Mesenchymal stem cell (in vitro differentiated cells and primary cell): ENCODE measurements at regions not wholly inside any gene's neighbourhood (a gene's known extent, or its start where the extent isn't known, plus 50 kb on each side); places are given as distances from the start of the nearest gene placed in this dataset.

ENCODE experiments used
- DNase-seq: peaks from one replicate; pipeline ENCODE4 v3.0.0-alpha.2; 2013
- H2AFZ ChIP-seq: one replicate; pipeline ENCODE4 v1.6.1; 2013; ENCODE audit warnings: low read depth, mild to moderate bottlenecking, control low read depth, inconsistent platforms, low read length, moderate library complexity
- H2AK5ac ChIP-seq: 2 replicates; pipeline ENCODE4 v1.6.1; 2013; ENCODE audit warnings: low read length, moderate library complexity, mild to moderate bottlenecking, inconsistent platforms; ENCODE audit not compliant: severe bottlenecking
- H2BK120ac ChIP-seq: one replicate; pipeline ENCODE4 v1.6.1; 2013; ENCODE audit warnings: low read depth, mild to moderate bottlenecking, inconsistent platforms, low read length, moderate library complexity
- H2BK12ac ChIP-seq, 2 experiments: one replicate each; pipeline ENCODE4 v1.6.1; 2013; ENCODE audit warnings: inconsistent platforms in 2 of 2, low read length in 2 of 2, mild to moderate bottlenecking in 2 of 2, moderate library complexity in 2 of 2, control low read depth in 1 of 2
- H2BK15ac ChIP-seq: one replicate; pipeline ENCODE4 v1.6.1; 2013; ENCODE audit warnings: mild to moderate bottlenecking, low read depth, inconsistent platforms; ENCODE audit not compliant: poor library complexity, severe bottlenecking
- H2BK5ac ChIP-seq: 2 replicates; pipeline ENCODE4 v1.6.1; 2013; ENCODE audit warnings: low read depth, mild to moderate bottlenecking, low read length, control low read depth, inconsistent platforms; ENCODE audit not compliant: poor library complexity, severe bottlenecking
- H3K14ac ChIP-seq, 2 experiments: one replicate each; pipeline ENCODE4 v1.6.1; 2013; ENCODE audit warnings: inconsistent platforms in 2 of 2, low read length in 2 of 2, control low read depth in 1 of 2, mild to moderate bottlenecking in 1 of 2, moderate library complexity in 1 of 2
- H3K18ac ChIP-seq, 2 experiments: one replicate each; pipeline ENCODE4 v1.6.1; 2013; ENCODE audit warnings: inconsistent platforms in 2 of 2, low read length in 2 of 2, control low read depth in 1 of 2, low read depth in 1 of 2, mild to moderate bottlenecking in 1 of 2
- H3K23ac ChIP-seq, 2 experiments: one replicate each; pipeline ENCODE4 v1.6.1; 2013; ENCODE audit warnings: inconsistent platforms in 2 of 2, low read length in 2 of 2, mild to moderate bottlenecking in 2 of 2, moderate library complexity in 2 of 2, control low read depth in 1 of 2
- H3K27ac ChIP-seq: 2 replicates; pipeline ENCODE4 v1.5.1; 2013; ENCODE audit warnings: mild to moderate bottlenecking, moderate library complexity, low read length, control low read depth, inconsistent platforms; ENCODE audit not compliant: poor library complexity, severe bottlenecking
- H3K27me3 ChIP-seq, 2 experiments: 2 replicates each; pipeline versions ENCODE4 v1.6.1 to v1.7.0; 2013; ENCODE audit warnings: low read length in 2 of 2, mild to moderate bottlenecking in 2 of 2, moderate library complexity in 2 of 2, control low read depth in 1 of 2, inconsistent platforms in 1 of 2; ENCODE audit not compliant: control insufficient read depth in 1 of 2, insufficient read depth in 1 of 2
- H3K36me3 ChIP-seq, 2 experiments: 2 replicates each; pipeline versions ENCODE4 v1.6.1 to v1.7.0; 2013; ENCODE audit warnings: low read length in 2 of 2, control low read depth in 1 of 2, inconsistent platforms in 1 of 2, low read depth in 1 of 2, mild to moderate bottlenecking in 1 of 2; ENCODE audit not compliant: insufficient read depth in 2 of 2, control insufficient read depth in 1 of 2
- H3K4ac ChIP-seq, 2 experiments: one replicate each; pipeline ENCODE4 v1.6.1; 2013; ENCODE audit warnings: inconsistent platforms in 2 of 2, low read length in 2 of 2, mild to moderate bottlenecking in 2 of 2, moderate library complexity in 2 of 2, control low read depth in 1 of 2, low read depth in 1 of 2
- H3K4me1 ChIP-seq: 2 replicates; pipeline ENCODE4 v1.6.1; 2013; ENCODE audit warnings: low read depth, low read length, control low read depth; ENCODE audit not compliant: control insufficient read depth, insufficient read depth
- H3K4me2 ChIP-seq: 2 replicates; pipeline ENCODE4 v1.6.1; 2013; ENCODE audit warnings: low read length, mild to moderate bottlenecking, inconsistent platforms; ENCODE audit not compliant: poor library complexity, severe bottlenecking
- H3K4me3 ChIP-seq, 2 experiments: 2 replicates each; pipeline versions ENCODE4 v1.5.1 to v1.7.0; 2013; ENCODE audit warnings: low read length in 2 of 2, mild to moderate bottlenecking in 2 of 2, control low read depth in 1 of 2, low read depth in 1 of 2; ENCODE audit not compliant: insufficient read depth in 1 of 2
- H3K79me1 ChIP-seq: replicated peaks from 2 replicates; pipeline ENCODE4 v1.6.1; 2013; ENCODE audit warnings: mild to moderate bottlenecking, control low read depth, low read length, inconsistent platforms; ENCODE audit not compliant: poor library complexity, severe bottlenecking
- H3K9ac ChIP-seq: 2 replicates; pipeline ENCODE4 v1.7.0; 2013; ENCODE audit warnings: mild to moderate bottlenecking, low read length, moderate library complexity
- H3K9me3 ChIP-seq: 2 replicates; pipeline ENCODE4 v1.7.0; 2013; ENCODE audit warnings: mild to moderate bottlenecking, low read length; ENCODE audit not compliant: control insufficient read depth
- H4K8ac ChIP-seq: one replicate; pipeline ENCODE4 v1.6.1; 2013; ENCODE audit warnings: inconsistent platforms, mild to moderate bottlenecking, low read length, moderate library complexity
- H4K91ac ChIP-seq: one replicate; pipeline ENCODE4 v1.6.1; 2013; ENCODE audit warnings: mild to moderate bottlenecking, low read length, inconsistent platforms
- WGBS: methylation state at CpG from one replicate; pipeline ENCODE4 v1.1.7; 2013; ENCODE audit warnings: mixed read lengths; 5-methylcytosine and 5-hydroxymethylcytosine counted together

GRCh38 chr10:119996944-119997343, 104.4 kb downstream of the SEC23IP start:
- DNase-seq = no peak
- no peaks in the 10 kb centered on the region for H3K4me1 ChIP-seq
- H3K4ac ChIP-seq = no peak overlapping the region
- peaks cover 13% of the 10 kb centered on the region for H3K9me3 ChIP-seq
- no peak overlapping the region for H4K8ac ChIP-seq
- no peak overlapping the region for H3K9ac ChIP-seq
- H3K79me1 ChIP-seq = no peaks in the 10 kb centered on the region
- no peaks in the 10 kb centered on the region for H3K36me3 ChIP-seq
- no peak overlapping the region for H3K23ac ChIP-seq
- no peak overlapping the region for H2BK5ac ChIP-seq
- no peak overlapping the region for H3K14ac ChIP-seq
- no peak overlapping the region for H2AK5ac ChIP-seq
- H2BK12ac ChIP-seq = no peak overlapping the region
- H4K91ac ChIP-seq = no peak overlapping the region
- H2AFZ ChIP-seq = no peak overlapping the region
- no peaks in the 10 kb centered on the region for H3K27me3 ChIP-seq
- no peak overlapping the region for H3K4me2 ChIP-seq
- no peak overlapping the region for H2BK15ac ChIP-seq
- H3K18ac ChIP-seq = no peak overlapping the region
- H2BK120ac ChIP-seq = no peak overlapping the region
- H3K27ac ChIP-seq = no peak overlapping the region
- no peak overlapping the region for H3K4me3 ChIP-seq

- H3K4me2 ChIP-seq = no peak overlapping the region
- no peaks in the 10 kb centered on the region for H3K36me3 ChIP-seq
- H2AFZ ChIP-seq = no peak overlapping the region
- no peak overlapping the region for H3K4me3 ChIP-seq
- H3K27ac ChIP-seq = no peak overlapping the region
- H2BK12ac ChIP-seq = no peak overlapping the region
- no peaks in the 10 kb centered on the region for H3K79me1 ChIP-seq
- 78% methylated on average over 2 of the region's 2 CpGs for WGBS
- H3K14ac ChIP-seq = no peak overlapping the region
- no peak overlapping the region for H3K9ac ChIP-seq
- H2BK15ac ChIP-seq = no peak overlapping the region
- H2BK120ac ChIP-seq = no peak overlapping the region
- no peak overlapping the region for H3K18ac ChIP-seq
- H2BK5ac ChIP-seq = no peak overlapping the region
- no peak overlapping the region for H4K91ac ChIP-seq
- H3K4ac ChIP-seq = no peak overlapping the region
- no peaks in the 10 kb centered on the region for H3K4me1 ChIP-seq
- DNase-seq = no peak
- no peak overlapping the region for H3K23ac ChIP-seq
- peaks cover 13% of the 10 kb centered on the region for H3K9me3 ChIP-seq
- H2AK5ac ChIP-seq = no peak overlapping the region
- H3K27me3 ChIP-seq = no peaks in the 10 kb centered on the region
- H4K8ac ChIP-seq = no peak overlapping the region
Measured at GRCh38 chr10:119997429-119997828, 104.9 kb downstream of the SEC23IP start.

GRCh38 chr10:120002785-120003184, 110.3 kb downstream of the SEC23IP start:
- Histone ChIP-seq H3K27ac (no peak overlapping the region), H3K4me2 (no peak overlapping the region), H3K36me3 (no peaks in the 10 kb centered on the region), H3K23ac (no peak overlapping the region), H4K8ac (no peak overlapping the region), H2BK5ac (no peak overlapping the region), H3K4ac (no peak overlapping the region), H2AK5ac (no peak overlapping the region), H2BK15ac (no peak overlapping the region), H3K4me1 (no peaks in the 10 kb centered on the region), H3K14ac (no peak overlapping the region), H2BK12ac (no peak overlapping the region), H3K18ac (no peak overlapping the region), H3K27me3 (no peaks in the 10 kb centered on the region), H3K79me1 (no peaks in the 10 kb centered on the region), H3K9ac (no peak overlapping the region), H3K9me3 (peaks cover 4% of the 10 kb centered on the region), H2BK120ac (no peak overlapping the region), H4K91ac (no peak overlapping the region), H3K4me3 (no peak overlapping the region), H2AFZ (no peak overlapping the region)
- DNase-seq = no peak
- 87% methylated on average over 3 of the region's 5 CpGs for WGBS

- DNase-seq = no peak
- no peak overlapping the region for H3K4ac ChIP-seq
- H3K4me2 ChIP-seq = no peak overlapping the region
- no peak overlapping the region for H3K23ac ChIP-seq
- H2BK5ac ChIP-seq = no peak overlapping the region
- H3K4me1 ChIP-seq = no peaks in the 10 kb centered on the region
- H4K91ac ChIP-seq = no peak overlapping the region
- no peak overlapping the region for H2BK15ac ChIP-seq
- H2AK5ac ChIP-seq = no peak overlapping the region
- no peak overlapping the region for H2BK120ac ChIP-seq
- H2AFZ ChIP-seq = no peak overlapping the region
- H2BK12ac ChIP-seq = no peak overlapping the region
- no peak overlapping the region for H3K18ac ChIP-seq
- no peak overlapping the region for H3K9ac ChIP-seq
- no peak overlapping the region for H3K14ac ChIP-seq
- H3K9me3 ChIP-seq = no peaks in the 10 kb centered on the region
- no peak overlapping the region for H3K4me3 ChIP-seq
- no peaks in the 10 kb centered on the region for H3K27me3 ChIP-seq
- H3K79me1 ChIP-seq = no peaks in the 10 kb centered on the region
- WGBS = 61% methylated on average over 8 of the region's 8 CpGs
- no peaks in the 10 kb centered on the region for H3K36me3 ChIP-seq
- H4K8ac ChIP-seq = no peak overlapping the region
- no peak overlapping the region for H3K27ac ChIP-seq
Measured at GRCh38 chr10:120005207-120006201, 113.0 kb downstream of the SEC23IP start.
